ENCODE measurements at regions not wholly inside any gene's neighbourhood (a gene's known extent, or its start where the extent isn't known, plus 50 kb on each side); places are given as distances from the start of the nearest gene placed in this dataset.

GRCh38 chr1:8217809-8218208, 100.1 kb upstream of the SLC45A1 start:
- Histone ChIP-seq H3K9me3 (ENCODE audit: low read depth, low read length) (no peaks in the 10 kb centered on the region), H3K27me3 (ENCODE audit: insufficient read depth, low read length) (no peaks in the 10 kb centered on the region), H3K79me2 (ENCODE audit: insufficient read depth, low read length) (no peaks in the 10 kb centered on the region), H3K27ac (ENCODE audit: low read depth, low read length) (peak overlapping the region; percentile 33), H3K4me1 (ENCODE audit: insufficient read depth, low read length) (peaks cover 17% of the 10 kb centered on the region), H3K4me2 (ENCODE audit: insufficient read depth, low read length) (peak overlapping the region; percentile 72), H3K36me3 (ENCODE audit: insufficient read depth, low read length) (no peaks in the 10 kb centered on the region), H3K4me3 (ENCODE audit: insufficient read depth, low read length) (peak overlapping the region; percentile 65), H4K20me1 (ENCODE audit: insufficient read depth, low read length) (no peaks in the 10 kb centered on the region), H2AFZ (ENCODE audit: low read length) (peak overlapping the region; percentile 76)
- no peak for DNase-seq (ENCODE audit: insufficient read length, low spot score, missing footprints)
- TF ChIP-seq CTCF (IDR thresholded peaks at IDR 0.05; ENCODE audit: extremely low read depth, low read depth, low read length), result no peak

GRCh38 chr1:8217011-8217711, 100.8 kb upstream of the SLC45A1 start:
- H3K4me3 ChIP-seq (ENCODE audit: insufficient read depth, low read length), result peak overlapping the region; percentile 65

GRCh38 chr1:8216005-8216404, 101.9 kb upstream of the SLC45A1 start:
- no peak overlapping the region for H2AFZ ChIP-seq (ENCODE audit: low read length)
- DNase-seq (ENCODE audit: insufficient read length, low spot score, missing footprints), result no peak

More at GRCh38 chr1:8217011-8217711, 100.8 kb upstream of the SLC45A1 start:
- TF ChIP-seq CTCF (IDR thresholded peaks at IDR 0.05; ENCODE audit: extremely low read depth, low read depth, low read length), result no peak
- peak overlapping the region; percentile 76 for H2AFZ ChIP-seq (ENCODE audit: low read length)
- H3K4me2 ChIP-seq (ENCODE audit: insufficient read depth, low read length), result peak overlapping the region; percentile 72
- peaks cover 24% of the 10 kb centered on the region for H3K4me1 ChIP-seq (ENCODE audit: insufficient read depth, low read length)
- no peaks in the 10 kb centered on the region for H3K36me3 ChIP-seq (ENCODE audit: insufficient read depth, low read length)
- H3K27me3 ChIP-seq (ENCODE audit: insufficient read depth, low read length), result no peaks in the 10 kb centered on the region
- H3K27ac ChIP-seq (ENCODE audit: low read depth, low read length), result peak overlapping the region; percentile 33
- H4K20me1 ChIP-seq (ENCODE audit: insufficient read depth, low read length), result no peaks in the 10 kb centered on the region
- no peaks in the 10 kb centered on the region for H3K9me3 ChIP-seq (ENCODE audit: low read depth, low read length)
- no peaks in the 10 kb centered on the region for H3K79me2 ChIP-seq (ENCODE audit: insufficient read depth, low read length)
- peak; percentile 81 for DNase-seq (ENCODE audit: insufficient read length, low spot score, missing footprints)

More at GRCh38 chr1:8216005-8216404, 101.9 kb upstream of the SLC45A1 start:
- Histone ChIP-seq H4K20me1 (ENCODE audit: insufficient read depth, low read length) (no peaks in the 10 kb centered on the region), H3K4me2 (ENCODE audit: insufficient read depth, low read length) (no peak overlapping the region), H3K27ac (ENCODE audit: low read depth, low read length) (no peak overlapping the region), H3K36me3 (ENCODE audit: insufficient read depth, low read length) (no peaks in the 10 kb centered on the region), H3K27me3 (ENCODE audit: insufficient read depth, low read length) (no peaks in the 10 kb centered on the region), H3K79me2 (ENCODE audit: insufficient read depth, low read length) (no peaks in the 10 kb centered on the region), H3K9me3 (ENCODE audit: low read depth, low read length) (no peaks in the 10 kb centered on the region), H3K4me3 (ENCODE audit: insufficient read depth, low read length) (no peak overlapping the region), H3K4me1 (ENCODE audit: insufficient read depth, low read length) (peaks cover 34% of the 10 kb centered on the region)
- no peak for TF ChIP-seq CTCF (IDR thresholded peaks at IDR 0.05; ENCODE audit: extremely low read depth, low read depth, low read length)
